ENCODE measurements at regions not wholly inside any gene's neighbourhood (a gene's known extent, or its start where the extent isn't known, plus 50 kb on each side); places are given as distances from the start of the nearest gene placed in this dataset.
"Not testable (repeated sequence)": the region's sequence is repeated elsewhere in the genome, so short reads cannot be mapped to it uniquely, and the experiment has no call there.

DNA sequence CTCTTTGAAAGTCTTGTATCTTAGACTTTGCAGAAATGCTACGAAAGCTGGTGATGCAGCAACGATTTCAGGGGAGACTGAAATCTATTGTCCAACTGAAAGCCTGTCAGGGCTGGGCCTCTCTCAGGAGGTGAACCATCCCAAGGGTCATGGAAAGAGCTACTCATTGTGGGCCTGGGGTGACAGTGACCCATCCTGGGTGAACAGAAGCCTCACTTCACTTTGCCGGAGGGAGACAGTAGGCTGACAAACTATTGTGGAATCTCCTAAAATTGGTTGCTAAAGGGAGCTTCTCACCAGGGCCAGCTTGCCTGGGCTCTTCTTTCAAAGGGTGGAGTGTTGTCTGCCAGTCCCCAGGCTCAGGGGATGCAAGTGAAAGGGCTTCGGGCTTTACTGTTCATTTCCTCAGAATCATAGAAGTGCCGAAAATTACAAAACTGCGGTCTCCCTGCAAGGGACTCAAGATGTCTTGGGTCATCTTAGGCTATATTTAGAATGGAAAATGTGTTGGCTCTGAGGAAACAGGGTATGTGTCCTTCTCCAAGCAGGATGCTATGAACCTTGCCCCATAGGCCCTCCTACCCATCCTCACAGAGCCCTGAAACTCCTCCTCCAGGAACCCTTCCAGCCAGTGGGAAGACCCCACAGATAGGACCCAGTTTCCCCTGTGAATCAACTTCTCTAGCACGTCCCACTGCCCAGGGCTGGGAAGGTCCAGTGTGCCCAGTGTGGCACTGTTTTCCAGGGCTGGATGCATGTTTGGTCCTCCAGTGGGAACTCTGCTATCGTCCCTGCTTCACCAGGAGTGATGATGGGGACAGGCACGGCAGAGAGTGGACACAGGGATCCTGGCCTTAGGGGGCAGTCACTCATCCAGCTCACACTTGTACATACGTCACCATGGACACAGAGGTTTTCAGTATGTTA is 173.4 kb upstream of the PLGLB2 start:
- H3K36me3 Mint-ChIP-seq; H3K4me1 Mint-ChIP-seq; H3K9me3 ChIP-seq (ENCODE audit: low read length); H3K4me3 Mint-ChIP-seq; H3K27me3 ChIP-seq (ENCODE audit: insufficient read depth, low read length, poor library complexity, severe bottlenecking); H3K4me3 ChIP-seq (ENCODE audit: low read length); DNase-seq; H3K36me3 ChIP-seq (ENCODE audit: insufficient read depth, low read length); POLR2A ChIA-PET; H3K9me3 Mint-ChIP-seq; H3K27me3 Mint-ChIP-seq; CTCF ChIA-PET; H3K27ac Mint-ChIP-seq; H3K4me1 ChIP-seq (ENCODE audit: insufficient read depth, low read length); H3K27ac ChIP-seq (ENCODE audit: low read depth, low read length): not testable (repeated sequence)

DNA sequence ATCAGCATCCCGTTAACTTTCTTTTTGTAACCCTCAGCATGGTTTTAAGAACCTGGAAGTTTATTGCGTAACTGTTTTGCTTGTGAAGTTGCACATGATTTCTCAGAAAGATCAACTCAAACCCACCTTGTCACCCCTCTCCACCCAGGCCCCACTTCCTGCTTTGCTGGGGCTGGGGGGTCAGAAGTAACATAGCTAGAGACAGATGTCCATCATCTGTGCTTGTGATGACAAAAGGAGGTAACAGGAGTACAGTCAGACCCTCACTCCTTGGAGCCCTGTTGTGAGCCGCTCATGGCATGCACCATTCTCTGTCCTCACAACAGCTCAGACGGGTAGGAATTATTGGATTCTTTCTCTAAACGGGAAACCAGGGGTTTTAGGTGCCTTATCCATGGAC is 172.7 kb upstream of the PLGLB2 start:
- H3K9me3 Mint-ChIP-seq; H3K27ac ChIP-seq (ENCODE audit: low read depth, low read length); H3K27me3 ChIP-seq (ENCODE audit: insufficient read depth, low read length, poor library complexity, severe bottlenecking); H3K27me3 Mint-ChIP-seq; H3K4me3 ChIP-seq (ENCODE audit: low read length); DNase-seq; H3K4me1 ChIP-seq (ENCODE audit: insufficient read depth, low read length); CTCF ChIA-PET; POLR2A ChIA-PET; H3K9me3 ChIP-seq (ENCODE audit: low read length); H3K36me3 ChIP-seq (ENCODE audit: insufficient read depth, low read length); H3K4me1 Mint-ChIP-seq; H3K36me3 Mint-ChIP-seq: not testable (repeated sequence)
- Mint-ChIP-seq H3K27ac (peak overlapping the region in 4 of 8 donors; percentile 22 to 51 (median 38)), H3K4me3 (peak overlapping the region in 2 of 7 donors; percentile 43 to 44)

DNA sequence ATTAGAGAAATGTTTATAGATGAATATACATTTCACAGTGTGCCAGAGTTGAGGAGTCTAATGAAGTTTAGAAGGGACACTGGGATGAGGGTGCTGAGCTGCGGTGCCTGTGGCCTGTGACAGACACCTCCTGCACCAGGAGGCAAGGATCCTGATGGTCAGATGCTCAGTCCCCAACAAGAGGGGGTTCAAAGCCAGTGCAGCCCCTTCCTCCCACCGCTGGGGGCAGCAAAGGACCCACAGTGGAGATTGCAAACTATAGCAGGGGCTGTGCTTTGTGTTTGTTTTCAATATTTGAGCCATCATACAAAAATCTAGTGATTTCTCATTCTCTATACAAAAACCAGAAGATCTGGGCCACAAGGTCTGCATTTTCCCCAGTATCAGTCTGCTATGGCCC is 170.5 kb upstream of the PLGLB2 start:
- H3K4me1 Mint-ChIP-seq; H3K9me3 Mint-ChIP-seq; H3K4me1 ChIP-seq (ENCODE audit: insufficient read depth, low read length); H3K4me3 ChIP-seq (ENCODE audit: low read length); H3K36me3 Mint-ChIP-seq; H3K9me3 ChIP-seq (ENCODE audit: low read length); H3K27me3 ChIP-seq (ENCODE audit: insufficient read depth, low read length, poor library complexity, severe bottlenecking); H3K36me3 ChIP-seq (ENCODE audit: insufficient read depth, low read length); H3K27ac Mint-ChIP-seq; DNase-seq; CTCF ChIA-PET; H3K27me3 Mint-ChIP-seq; POLR2A ChIA-PET; H3K27ac ChIP-seq (ENCODE audit: low read depth, low read length); H3K4me3 Mint-ChIP-seq: not testable (repeated sequence)

DNA sequence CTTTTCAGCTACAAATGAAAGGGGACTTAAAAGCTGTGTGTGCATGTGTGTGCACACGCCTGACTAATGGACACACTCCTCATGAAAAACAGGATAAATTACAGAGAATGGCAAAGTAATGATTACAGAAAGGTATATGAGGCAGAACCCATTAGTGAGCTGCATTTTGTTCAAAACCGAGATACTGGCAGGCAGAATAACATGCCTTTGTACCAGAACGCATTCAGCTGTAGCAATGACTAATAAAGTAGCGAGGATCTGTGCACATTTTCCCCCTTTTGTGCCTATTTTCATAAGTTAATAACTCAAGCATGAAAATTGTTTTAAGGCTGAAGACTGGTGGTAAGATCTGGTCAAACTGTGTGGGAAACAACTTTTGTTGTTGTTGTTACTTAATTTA is 165.7 kb upstream of the PLGLB2 start:
- POLR2A ChIA-PET; H3K4me1 Mint-ChIP-seq; H3K4me3 ChIP-seq (ENCODE audit: low read length): not testable (repeated sequence)

DNA sequence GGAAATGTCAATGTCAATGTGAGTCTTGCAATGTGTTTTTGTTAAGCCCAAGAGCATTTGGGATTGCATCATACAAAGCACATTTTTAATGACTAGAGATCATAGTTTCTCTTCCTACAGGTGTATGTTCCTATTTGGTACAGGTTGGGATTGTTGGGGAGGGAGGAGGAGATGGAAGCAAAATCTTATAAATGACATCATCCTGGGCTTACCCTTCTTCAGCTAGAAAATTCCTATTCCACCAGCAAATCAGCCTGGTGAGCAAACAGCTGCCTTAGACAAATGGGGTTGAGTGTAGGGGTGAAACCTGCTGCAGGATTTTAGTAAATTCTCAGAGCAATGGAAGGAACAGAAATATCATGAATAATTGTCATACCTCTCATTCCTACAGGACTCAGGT is 165.3 kb upstream of the PLGLB2 start:
- H3K27ac Mint-ChIP-seq; H3K4me1 Mint-ChIP-seq; H3K27me3 ChIP-seq (ENCODE audit: insufficient read depth, low read length, poor library complexity, severe bottlenecking); POLR2A ChIA-PET; H3K36me3 Mint-ChIP-seq; H3K4me1 ChIP-seq (ENCODE audit: insufficient read depth, low read length); H3K27ac ChIP-seq (ENCODE audit: low read depth, low read length); H3K4me3 ChIP-seq (ENCODE audit: low read length); H3K9me3 ChIP-seq (ENCODE audit: low read length); H3K9me3 Mint-ChIP-seq; H3K4me3 Mint-ChIP-seq; DNase-seq; H3K27me3 Mint-ChIP-seq; CTCF ChIA-PET; H3K36me3 ChIP-seq (ENCODE audit: insufficient read depth, low read length): not testable (repeated sequence)

More for the DNA sequence above, 165.7 kb upstream of the PLGLB2 start:
- H3K4me1 ChIP-seq (ENCODE audit: insufficient read depth, low read length); H3K36me3 ChIP-seq (ENCODE audit: insufficient read depth, low read length); H3K9me3 Mint-ChIP-seq; H3K9me3 ChIP-seq (ENCODE audit: low read length); H3K27me3 Mint-ChIP-seq; DNase-seq; CTCF ChIA-PET; H3K4me3 Mint-ChIP-seq; H3K36me3 Mint-ChIP-seq; H3K27ac Mint-ChIP-seq; H3K27me3 ChIP-seq (ENCODE audit: insufficient read depth, low read length, poor library complexity, severe bottlenecking); H3K27ac ChIP-seq (ENCODE audit: low read depth, low read length): not testable (repeated sequence)

DNA sequence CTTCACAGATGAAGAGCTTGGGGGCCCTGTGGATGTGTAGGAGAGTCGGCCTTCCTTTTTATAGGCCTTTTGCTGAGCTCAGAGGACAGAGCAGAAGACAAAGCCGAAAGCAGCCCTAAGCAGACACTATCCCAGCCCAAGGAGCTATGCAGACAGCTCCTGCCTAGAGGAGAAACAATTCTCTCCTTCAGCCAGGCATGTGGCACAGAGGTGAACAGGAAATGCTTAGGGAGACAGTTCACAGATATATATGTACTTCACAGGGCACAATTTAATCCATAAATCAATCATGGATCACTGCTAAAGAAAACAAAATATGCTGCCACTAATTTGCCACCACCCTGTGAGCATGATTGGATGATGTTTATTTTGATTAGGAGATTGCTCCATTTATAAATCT is 164.5 kb upstream of the PLGLB2 start:
- H3K27ac Mint-ChIP-seq; H3K4me1 Mint-ChIP-seq; POLR2A ChIA-PET; H3K4me3 ChIP-seq (ENCODE audit: low read length); H3K4me3 Mint-ChIP-seq; H3K9me3 Mint-ChIP-seq; H3K27ac ChIP-seq (ENCODE audit: low read depth, low read length); H3K36me3 ChIP-seq (ENCODE audit: insufficient read depth, low read length); CTCF ChIA-PET; H3K9me3 ChIP-seq (ENCODE audit: low read length); H3K36me3 Mint-ChIP-seq; H3K4me1 ChIP-seq (ENCODE audit: insufficient read depth, low read length); H3K27me3 Mint-ChIP-seq; DNase-seq; H3K27me3 ChIP-seq (ENCODE audit: insufficient read depth, low read length, poor library complexity, severe bottlenecking): not testable (repeated sequence)

DNA sequence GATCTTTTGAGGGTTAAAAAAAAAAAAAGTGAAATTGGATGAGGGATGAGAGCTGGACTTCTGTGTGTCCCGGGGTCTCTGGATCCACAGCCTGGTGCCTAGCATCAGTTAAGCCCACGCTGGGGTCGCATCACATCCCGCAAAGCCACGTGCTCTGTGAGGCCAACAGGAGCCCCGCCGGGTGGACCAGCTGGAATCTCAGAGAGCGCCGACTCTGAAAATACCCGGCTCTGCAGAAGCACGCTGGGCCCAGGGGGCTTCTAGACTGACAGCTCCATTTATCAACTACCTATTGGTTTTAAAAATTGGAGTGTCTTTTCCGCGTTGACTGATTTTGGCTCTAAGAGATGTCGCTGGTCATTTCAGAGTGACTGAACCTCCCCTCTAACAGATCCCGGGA is 164.1 kb upstream of the PLGLB2 start:
- H3K4me3 Mint-ChIP-seq; H3K4me1 Mint-ChIP-seq; H3K9me3 Mint-ChIP-seq; H3K36me3 ChIP-seq (ENCODE audit: insufficient read depth, low read length); H3K27me3 ChIP-seq (ENCODE audit: insufficient read depth, low read length, poor library complexity, severe bottlenecking); CTCF ChIA-PET; H3K36me3 Mint-ChIP-seq; H3K9me3 ChIP-seq (ENCODE audit: low read length); DNase-seq; H3K4me1 ChIP-seq (ENCODE audit: insufficient read depth, low read length); H3K27ac Mint-ChIP-seq; H3K27ac ChIP-seq (ENCODE audit: low read depth, low read length); POLR2A ChIA-PET; H3K4me3 ChIP-seq (ENCODE audit: low read length); H3K27me3 Mint-ChIP-seq: not testable (repeated sequence)

DNA sequence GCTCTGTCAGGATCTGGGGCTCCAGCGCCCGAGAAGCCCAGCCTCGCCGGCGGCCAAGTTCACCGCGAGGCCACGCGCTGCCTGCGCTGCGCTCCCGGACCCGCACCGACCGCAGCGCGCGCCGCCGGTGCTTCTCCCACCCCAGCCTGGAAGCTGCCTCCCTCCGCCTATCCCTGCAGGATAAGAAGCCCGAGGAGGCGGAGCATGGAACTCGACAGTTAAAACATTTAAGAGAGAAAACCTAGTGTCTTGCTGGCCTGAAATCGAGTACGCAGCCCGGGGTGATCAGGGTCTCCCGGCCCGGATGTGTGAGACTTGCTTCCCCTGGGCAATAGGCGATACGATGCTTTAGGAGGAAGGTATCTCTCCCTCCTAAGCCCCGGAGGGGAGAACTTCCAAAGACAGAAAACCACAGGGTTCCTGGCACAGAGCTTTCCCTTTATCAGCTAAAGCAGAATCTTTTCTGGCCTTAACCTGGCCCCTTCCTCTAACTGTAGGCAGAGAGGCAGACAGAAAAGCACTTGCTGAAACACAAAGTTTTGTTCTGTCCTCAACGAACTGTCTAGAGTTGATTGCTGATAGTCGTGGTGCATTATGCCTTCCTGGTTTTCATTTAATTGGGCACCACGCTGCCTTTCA is 163.5 kb upstream of the PLGLB2 start:
- H3K9me3 ChIP-seq (ENCODE audit: low read length); CTCF ChIA-PET; H3K4me3 ChIP-seq (ENCODE audit: low read length); H3K4me1 ChIP-seq (ENCODE audit: insufficient read depth, low read length); H3K9me3 Mint-ChIP-seq; H3K4me1 Mint-ChIP-seq; H3K27ac Mint-ChIP-seq; H3K4me3 Mint-ChIP-seq; H3K36me3 Mint-ChIP-seq; H3K27me3 ChIP-seq (ENCODE audit: insufficient read depth, low read length, poor library complexity, severe bottlenecking); H3K27ac ChIP-seq (ENCODE audit: low read depth, low read length); H3K27me3 Mint-ChIP-seq; H3K36me3 ChIP-seq (ENCODE audit: insufficient read depth, low read length); POLR2A ChIA-PET: not testable (repeated sequence)
- peak in 1 of 5 donors; percentile 7 for DNase-seq
